Hepatocyte (in vitro differentiated cells): ENCODE measurements at regions not wholly inside any gene's neighbourhood (a gene's known extent, or its start where the extent isn't known, plus 50 kb on each side); places are given as distances from the start of the nearest gene placed in this dataset.

Experiments used
- DNase-seq: peaks from one replicate; pipeline ENCODE4 v3.0.0-alpha.2; 2016; ENCODE audit warnings: low spot score
- H2AFZ ChIP-seq: fragments of 200-600 bp; sonication (generic); 2 replicates; pipeline ENCODE4 v1.6.0; 2016; ENCODE audit warnings: antibody characterized with exemption, mild to moderate bottlenecking
- H3K27ac ChIP-seq: fragments of 200-600 bp; sonication (generic); 2 replicates; pipeline ENCODE4 v1.5.1; 2016; ENCODE audit warnings: mild to moderate bottlenecking
- H3K27me3 ChIP-seq: fragments of 200-600 bp; sonication (generic); 2 replicates; pipeline ENCODE4 v1.6.1; 2016
- H3K36me3 ChIP-seq: fragments of 200-600 bp; sonication (generic); replicated peaks from 2 replicates; pipeline ENCODE4 v1.5.1; 2016; ENCODE audit warnings: low read depth; ENCODE audit not compliant: insufficient read depth
- H3K4me1 ChIP-seq: fragments of 200-600 bp; sonication (generic); 2 replicates; pipeline ENCODE4 v1.5.1; 2016; ENCODE audit warnings: mild to moderate bottlenecking, moderate library complexity; ENCODE audit not compliant: insufficient read depth
- H3K4me2 ChIP-seq: fragments of 200-600 bp; sonication (generic); 2 replicates; pipeline ENCODE4 v1.6.0; 2016
- H3K4me3 ChIP-seq: fragments of 200-600 bp; sonication (generic); 2 replicates; pipeline ENCODE4 v1.5.1; 2016; ENCODE audit warnings: mild to moderate bottlenecking
- H3K79me2 ChIP-seq: fragments of 200-600 bp; sonication (generic); 2 replicates; pipeline ENCODE4 v1.6.0; 2017; ENCODE audit warnings: mild to moderate bottlenecking
- H3K9me2 ChIP-seq: fragments of 200-600 bp; sonication (generic); replicated peaks from 2 replicates; pipeline ENCODE4 v1.6.0; 2017; ENCODE audit warnings: mild to moderate bottlenecking; ENCODE audit not compliant: insufficient read depth
- H3K9me3 ChIP-seq: fragments of 200-600 bp; sonication (generic); 2 replicates; pipeline ENCODE4 v1.5.1; 2016; ENCODE audit warnings: low read depth, mild to moderate bottlenecking
- H4K20me1 ChIP-seq: fragments of 200-600 bp; sonication (generic); 2 replicates; pipeline ENCODE4 v1.6.0; 2016; ENCODE audit warnings: mild to moderate bottlenecking; ENCODE audit not compliant: insufficient read depth, poor library complexity, severe bottlenecking
- EZH2 ChIP-seq: fragments of 200-600 bp; sonication (generic); IDR thresholded peaks from 2 replicates; pipeline ENCODE4 v1.6.1; 2016; ENCODE audit warnings: antibody characterized with exemption, mild to moderate bottlenecking, borderline replicate concordance
- EZH2phosphoT487 ChIP-seq: fragments of 200-600 bp; sonication (generic); IDR thresholded peaks from one replicate; pipeline ENCODE4 v1.6.1; 2018; ENCODE audit warnings: antibody characterized with exemption, mild to moderate bottlenecking, low read depth, moderate library complexity; ENCODE audit not compliant: unreplicated experiment, severe bottlenecking
- WGBS: methylation state at CpG from one replicate; pipeline ENCODE4 v1.1.6; 2016; ENCODE audit warnings: low lambda C conversion rate; ENCODE audit errors: missing lambda C conversion rate; 5-methylcytosine and 5-hydroxymethylcytosine counted together
- TF ChIP-seq, protein P1 (sequence below): fragments of 200-600 bp; sonication (generic); IDR thresholded peaks from 2 replicates; pipeline ENCODE4 v1.5.1; 2016; ENCODE audit warnings: antibody characterized with exemption, mild to moderate bottlenecking; ENCODE audit not compliant: poor library complexity

DNA sequence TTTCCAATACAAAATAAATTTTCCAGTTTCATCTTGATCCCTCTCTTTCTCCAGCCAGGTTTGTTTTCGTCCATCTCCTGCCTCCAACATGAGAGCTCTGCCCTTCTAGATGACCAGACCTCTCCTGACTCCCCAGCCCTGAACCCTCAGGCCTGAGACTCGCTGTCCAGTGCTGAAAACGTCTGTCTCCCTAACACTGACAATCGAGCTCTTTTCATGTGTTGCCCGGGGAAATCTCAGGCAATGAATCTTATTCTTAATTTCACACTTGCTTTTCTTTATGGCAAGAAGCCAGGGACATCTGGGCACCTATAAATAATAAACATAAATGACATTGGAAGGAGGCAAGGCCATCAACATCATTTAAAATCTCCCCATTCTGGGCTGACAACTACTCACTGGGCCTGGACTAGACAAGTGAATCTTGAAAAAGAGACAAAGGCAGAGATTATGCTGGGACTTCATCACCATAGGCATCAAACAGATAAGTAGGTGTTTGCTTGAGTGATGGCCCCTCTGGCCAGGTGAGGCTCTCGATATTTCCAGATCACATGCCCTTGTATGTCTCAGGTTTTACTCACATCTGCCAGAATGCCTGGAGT is 274.5 kb upstream of the B3GAT1 start:
- DNase-seq: no peak
- TF ChIP-seq EZH2phosphoT487: no peak
- no peak for TF ChIP-seq EZH2
- TF ChIP-seq, protein P1, sequence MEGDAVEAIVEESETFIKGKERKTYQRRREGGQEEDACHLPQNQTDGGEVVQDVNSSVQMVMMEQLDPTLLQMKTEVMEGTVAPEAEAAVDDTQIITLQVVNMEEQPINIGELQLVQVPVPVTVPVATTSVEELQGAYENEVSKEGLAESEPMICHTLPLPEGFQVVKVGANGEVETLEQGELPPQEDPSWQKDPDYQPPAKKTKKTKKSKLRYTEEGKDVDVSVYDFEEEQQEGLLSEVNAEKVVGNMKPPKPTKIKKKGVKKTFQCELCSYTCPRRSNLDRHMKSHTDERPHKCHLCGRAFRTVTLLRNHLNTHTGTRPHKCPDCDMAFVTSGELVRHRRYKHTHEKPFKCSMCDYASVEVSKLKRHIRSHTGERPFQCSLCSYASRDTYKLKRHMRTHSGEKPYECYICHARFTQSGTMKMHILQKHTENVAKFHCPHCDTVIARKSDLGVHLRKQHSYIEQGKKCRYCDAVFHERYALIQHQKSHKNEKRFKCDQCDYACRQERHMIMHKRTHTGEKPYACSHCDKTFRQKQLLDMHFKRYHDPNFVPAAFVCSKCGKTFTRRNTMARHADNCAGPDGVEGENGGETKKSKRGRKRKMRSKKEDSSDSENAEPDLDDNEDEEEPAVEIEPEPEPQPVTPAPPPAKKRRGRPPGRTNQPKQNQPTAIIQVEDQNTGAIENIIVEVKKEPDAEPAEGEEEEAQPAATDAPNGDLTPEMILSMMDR: no peak
- no peaks in the 10 kb centered on the region for H3K4me1 ChIP-seq
- 45% methylated on average over 6 of the region's 6 CpGs for WGBS
- no peak overlapping the region for H3K27ac ChIP-seq
- no peaks in the 10 kb centered on the region for H4K20me1 ChIP-seq
- no peaks in the 10 kb centered on the region for H3K9me3 ChIP-seq
- no peak overlapping the region for H3K4me3 ChIP-seq
- no peaks in the 10 kb centered on the region for H3K36me3 ChIP-seq
- H3K79me2 ChIP-seq: no peaks in the 10 kb centered on the region
- H3K9me2 ChIP-seq: no peaks in the 10 kb centered on the region
- peaks cover 4% of the 10 kb centered on the region for H3K27me3 ChIP-seq
- no peak overlapping the region for H2AFZ ChIP-seq
- no peak overlapping the region for H3K4me2 ChIP-seq

DNA sequence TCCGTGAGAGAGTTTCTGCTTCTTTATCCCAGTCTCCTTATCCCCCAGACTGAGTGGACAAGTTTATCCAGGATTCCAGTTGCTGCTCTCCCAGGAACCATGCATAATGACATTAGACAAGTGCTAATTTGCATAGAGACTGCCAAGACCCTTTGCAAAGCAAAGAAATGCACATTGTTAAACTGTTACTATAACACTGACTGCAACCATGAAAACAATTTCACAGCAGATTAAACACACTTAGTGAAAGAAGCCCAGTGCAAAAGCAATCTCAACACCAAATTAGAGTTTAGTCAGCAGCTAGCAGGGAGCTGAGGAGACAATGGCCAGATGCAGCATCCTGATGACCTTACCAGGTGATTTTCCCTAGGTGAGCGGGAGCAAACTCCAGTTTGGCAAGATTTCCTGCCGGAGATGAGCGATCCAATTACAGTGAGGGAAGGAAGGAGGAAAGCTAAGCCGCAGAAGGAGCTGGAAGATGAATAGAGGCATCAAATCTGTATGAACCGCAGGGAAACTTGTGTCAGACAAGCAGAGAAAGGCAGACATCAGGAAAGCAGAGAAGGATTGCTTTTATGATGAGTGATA is 273.8 kb upstream of the B3GAT1 start:
- TF ChIP-seq, protein P1: no peak
- TF ChIP-seq EZH2 (no peak), EZH2phosphoT487 (no peak)
- no peak overlapping the region for H3K4me3 ChIP-seq
- no peaks in the 10 kb centered on the region for H3K4me1 ChIP-seq
- H2AFZ ChIP-seq: no peak overlapping the region
- no peaks in the 10 kb centered on the region for H3K9me3 ChIP-seq
- no peaks in the 10 kb centered on the region for H3K9me2 ChIP-seq
- H3K4me2 ChIP-seq: no peak overlapping the region
- WGBS: 84% methylated on average over 6 of the region's 6 CpGs
- no peaks in the 10 kb centered on the region for H3K79me2 ChIP-seq
- no peaks in the 10 kb centered on the region for H4K20me1 ChIP-seq
- no peak overlapping the region for H3K27ac ChIP-seq
- DNase-seq: no peak
- H3K36me3 ChIP-seq: no peaks in the 10 kb centered on the region
- H3K27me3 ChIP-seq: peaks cover 4% of the 10 kb centered on the region

- Histone ChIP-seq H3K9me2 (no peaks in the 10 kb centered on the region), H3K4me2 (no peak overlapping the region), H3K9me3 (no peaks in the 10 kb centered on the region), H3K79me2 (no peaks in the 10 kb centered on the region), H3K27me3 (no peaks in the 10 kb centered on the region), H3K27ac (no peak overlapping the region), H3K36me3 (no peaks in the 10 kb centered on the region), H2AFZ (no peak overlapping the region), H3K4me1 (no peaks in the 10 kb centered on the region), H4K20me1 (no peaks in the 10 kb centered on the region), H3K4me3 (no peak overlapping the region)
- TF ChIP-seq EZH2phosphoT487 (no peak), EZH2 (no peak)
- TF ChIP-seq, protein P1: no peak
- 89% methylated on average over 4 of the region's 4 CpGs for WGBS
- no peak for DNase-seq
These were observed 272.5 kb upstream of the B3GAT1 start for GRCh38 chr11:134684576-134684975.
